ENCODE measurements at regions not wholly inside any gene's neighbourhood (a gene's known extent, or its start where the extent isn't known, plus 50 kb on each side); places are given as distances from the start of the nearest gene placed in this dataset.
"Not testable (repeated sequence)": the region's sequence is repeated elsewhere in the genome, so short reads cannot be mapped to it uniquely, and the experiment has no call there.

DNA sequence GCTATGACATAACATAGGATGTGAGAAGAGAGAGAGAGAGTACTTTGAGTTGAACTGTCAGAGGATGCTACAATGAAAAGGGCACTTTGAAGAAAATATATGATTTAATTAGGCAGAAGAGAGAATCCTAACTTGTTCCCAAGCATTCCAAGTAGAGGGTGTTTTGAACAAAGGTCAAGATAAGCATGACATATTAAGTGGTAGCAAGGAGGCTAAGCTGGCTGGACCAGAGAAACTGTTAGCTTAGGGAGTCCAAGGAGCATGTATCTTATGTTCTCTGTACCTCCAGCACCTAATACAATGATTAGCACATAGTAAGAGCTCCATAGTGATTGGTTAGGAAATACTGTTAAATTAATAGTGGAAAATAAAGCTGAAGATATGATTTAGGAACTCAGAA is 479.6 kb downstream of the TMEM135 start:
- Mint-ChIP-seq H3K9me3 (peaks cover 0 to 2% (median 0%) of the 10 kb centered on the region in 5 donors), H3K4me3 (no peak overlapping the region), H3K27me3 (no peaks in the 10 kb centered on the region), H3K4me1 (no peaks in the 10 kb centered on the region), H3K36me3 (no peaks in the 10 kb centered on the region), H3K27ac (no peak overlapping the region)
- Histone ChIP-seq H3K4me3 (ENCODE audit: low read length) (no peak overlapping the region), H3K27me3 (ENCODE audit: insufficient read depth, low read length, poor library complexity, severe bottlenecking) (no peaks in the 10 kb centered on the region), H3K36me3 (ENCODE audit: insufficient read depth, low read length) (no peaks in the 10 kb centered on the region), H3K27ac (ENCODE audit: low read depth, low read length) (no peak overlapping the region), H3K4me1 (ENCODE audit: insufficient read depth, low read length) (no peaks in the 10 kb centered on the region), H3K9me3 (ENCODE audit: low read length) (no peaks in the 10 kb centered on the region)
- no peak for DNase-seq
- POLR2A ChIA-PET, result no interaction called here
- CTCF ChIA-PET, result no interaction called here

DNA sequence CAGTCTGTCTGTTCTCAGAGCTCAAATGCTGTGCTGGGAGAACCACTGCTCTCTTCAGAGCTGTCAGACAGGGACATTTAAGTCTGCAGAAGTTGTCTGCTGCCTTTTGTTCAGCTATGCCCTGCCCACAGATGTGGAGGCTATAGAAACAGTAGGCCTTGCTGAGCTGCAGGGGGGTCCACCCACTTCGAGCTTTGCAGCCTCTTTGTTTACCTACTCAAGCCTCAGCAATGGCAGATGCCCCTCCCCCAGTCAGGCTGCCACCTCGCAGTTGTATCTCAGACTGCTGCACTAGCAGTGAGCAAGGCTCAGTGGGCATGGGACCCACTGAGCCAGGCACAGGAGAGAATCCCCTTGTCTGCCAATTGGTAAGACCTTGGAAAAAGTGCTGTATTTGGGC is 470.0 kb downstream of the TMEM135 start:
- POLR2A ChIA-PET; H3K27me3 ChIP-seq (ENCODE audit: insufficient read depth, low read length, poor library complexity, severe bottlenecking); H3K9me3 ChIP-seq (ENCODE audit: low read length); H3K4me1 ChIP-seq (ENCODE audit: insufficient read depth, low read length); H3K27me3 Mint-ChIP-seq; H3K4me1 Mint-ChIP-seq; H3K27ac Mint-ChIP-seq; H3K36me3 Mint-ChIP-seq; H3K4me3 Mint-ChIP-seq; H3K36me3 ChIP-seq (ENCODE audit: insufficient read depth, low read length); H3K4me3 ChIP-seq (ENCODE audit: low read length); H3K27ac ChIP-seq (ENCODE audit: low read depth, low read length); CTCF ChIA-PET; DNase-seq: not testable (repeated sequence)
- peaks cover 4 to 13% (median 4%) of the 10 kb centered on the region in 5 donors for H3K9me3 Mint-ChIP-seq

DNA sequence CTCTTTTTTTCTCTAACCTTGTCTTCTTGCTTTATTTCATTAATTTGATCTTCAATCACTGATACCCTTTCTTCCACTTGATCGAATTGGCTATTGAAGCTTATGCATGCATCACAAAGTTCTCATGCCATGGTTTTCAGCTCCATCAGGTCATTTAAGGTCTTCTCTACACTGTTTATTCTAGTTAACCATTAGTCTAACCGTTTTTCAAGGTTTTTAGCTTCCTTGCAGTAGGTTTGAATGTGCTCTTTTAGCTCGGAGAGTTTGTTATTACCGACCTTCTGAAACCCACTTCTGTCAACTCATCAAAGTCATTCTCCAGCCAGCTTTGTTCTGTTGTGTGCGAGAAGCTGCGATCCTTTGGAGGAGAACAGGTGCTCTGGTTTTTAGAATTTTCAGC is 469.2 kb downstream of the TMEM135 start:
- H3K36me3 Mint-ChIP-seq; H3K27ac ChIP-seq (ENCODE audit: low read depth, low read length); DNase-seq; CTCF ChIA-PET; H3K27me3 Mint-ChIP-seq; POLR2A ChIA-PET; H3K27ac Mint-ChIP-seq; H3K4me1 ChIP-seq (ENCODE audit: insufficient read depth, low read length); H3K4me3 ChIP-seq (ENCODE audit: low read length); H3K36me3 ChIP-seq (ENCODE audit: insufficient read depth, low read length); H3K9me3 ChIP-seq (ENCODE audit: low read length); H3K4me3 Mint-ChIP-seq; H3K4me1 Mint-ChIP-seq; H3K27me3 ChIP-seq (ENCODE audit: insufficient read depth, low read length, poor library complexity, severe bottlenecking): not testable (repeated sequence)
- H3K9me3 Mint-ChIP-seq, result peaks cover 4 to 13% (median 4%) of the 10 kb centered on the region in 5 donors

DNA sequence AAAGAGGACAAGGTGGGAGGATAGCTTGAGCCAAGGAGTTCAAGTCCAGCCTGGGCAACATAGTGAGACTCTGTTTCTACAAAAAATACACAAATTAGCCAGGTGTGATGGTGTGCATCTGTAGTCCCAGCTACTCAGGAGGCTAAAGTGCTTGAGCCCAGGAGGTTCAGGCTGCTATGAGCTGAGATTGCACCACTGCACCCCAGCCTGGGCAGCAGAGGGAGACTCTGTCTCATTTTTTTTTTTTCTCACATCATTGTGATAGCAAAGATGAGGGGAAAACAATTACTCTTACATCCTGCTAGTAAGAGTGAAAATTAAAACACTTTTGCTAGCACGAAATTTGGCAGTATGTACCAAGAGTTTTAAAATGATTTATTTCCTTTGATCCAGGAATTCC is 463.7 kb downstream of the TMEM135 start:
- Mint-ChIP-seq H3K4me3 (no peak overlapping the region), H3K4me1 (no peaks in the 10 kb centered on the region), H3K27ac (no peak overlapping the region), H3K9me3 (peaks cover 4 to 10% (median 8%) of the 10 kb centered on the region in 5 donors), H3K36me3 (no peaks in the 10 kb centered on the region), H3K27me3 (no peaks in the 10 kb centered on the region)
- no peaks in the 10 kb centered on the region for H3K9me3 ChIP-seq (ENCODE audit: low read length)
- H3K36me3 ChIP-seq (ENCODE audit: insufficient read depth, low read length), result no peaks in the 10 kb centered on the region
- H3K4me3 ChIP-seq (ENCODE audit: low read length), result no peak overlapping the region
- H3K27me3 ChIP-seq (ENCODE audit: insufficient read depth, low read length, poor library complexity, severe bottlenecking), result no peaks in the 10 kb centered on the region
- H3K4me1 ChIP-seq (ENCODE audit: insufficient read depth, low read length), result no peaks in the 10 kb centered on the region
- DNase-seq, result no peak
- POLR2A ChIA-PET, result no interaction called here
- H3K27ac ChIP-seq (ENCODE audit: low read depth, low read length), result no peak overlapping the region
- CTCF ChIA-PET, result no interaction called here

DNA sequence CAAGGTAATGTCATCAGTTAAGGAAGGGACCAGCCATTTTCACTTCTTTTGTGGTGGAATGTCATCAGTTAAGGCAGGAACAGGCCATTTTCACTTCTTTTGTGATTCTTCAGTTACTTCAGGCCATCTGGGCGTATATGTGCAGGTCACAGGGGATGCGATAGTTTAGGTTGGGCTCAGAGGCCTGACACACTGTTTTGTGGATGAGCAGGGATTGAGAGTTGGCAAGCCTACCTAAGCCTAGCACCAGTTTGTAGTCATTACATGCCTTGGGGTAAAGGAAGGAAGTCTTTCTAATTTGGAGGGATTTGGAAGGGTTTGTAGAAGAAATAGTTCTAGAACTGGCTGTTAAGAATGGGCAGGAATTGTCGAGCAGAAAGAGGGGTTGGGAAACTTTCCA is 457.2 kb downstream of the TMEM135 start:
- H3K27me3 ChIP-seq (ENCODE audit: insufficient read depth, low read length, poor library complexity, severe bottlenecking); CTCF ChIA-PET; H3K4me3 ChIP-seq (ENCODE audit: low read length); H3K9me3 Mint-ChIP-seq; H3K4me3 Mint-ChIP-seq; H3K27ac Mint-ChIP-seq; H3K27me3 Mint-ChIP-seq; DNase-seq; H3K27ac ChIP-seq (ENCODE audit: low read depth, low read length); H3K4me1 Mint-ChIP-seq; H3K36me3 Mint-ChIP-seq; H3K36me3 ChIP-seq (ENCODE audit: insufficient read depth, low read length); POLR2A ChIA-PET; H3K4me1 ChIP-seq (ENCODE audit: insufficient read depth, low read length); H3K9me3 ChIP-seq (ENCODE audit: low read length): not testable (repeated sequence)

DNA sequence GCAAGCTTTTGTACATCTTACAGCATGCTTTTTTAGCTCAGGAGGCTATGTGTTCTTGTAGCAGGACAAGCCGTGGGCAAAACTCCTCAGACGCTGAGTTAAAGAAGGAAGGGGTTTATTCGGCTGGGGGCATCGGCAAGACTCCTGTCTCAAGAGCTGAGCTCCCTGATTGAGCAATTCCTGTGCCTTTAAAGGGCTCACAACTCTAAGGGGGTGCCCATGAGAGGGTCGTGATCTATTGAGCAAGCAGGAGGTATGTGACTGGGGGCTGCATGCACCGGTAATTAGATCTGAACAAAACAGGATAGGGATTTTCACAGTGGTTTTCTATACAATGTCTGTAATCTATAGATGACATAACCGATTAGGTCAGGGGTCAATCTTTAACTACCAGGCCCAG is 456.3 kb downstream of the TMEM135 start:
- POLR2A ChIA-PET; CTCF ChIA-PET; H3K27me3 Mint-ChIP-seq; H3K9me3 Mint-ChIP-seq; H3K27me3 ChIP-seq (ENCODE audit: insufficient read depth, low read length, poor library complexity, severe bottlenecking); H3K4me1 Mint-ChIP-seq; H3K4me1 ChIP-seq (ENCODE audit: insufficient read depth, low read length); H3K36me3 ChIP-seq (ENCODE audit: insufficient read depth, low read length); H3K27ac ChIP-seq (ENCODE audit: low read depth, low read length); H3K4me3 Mint-ChIP-seq; H3K9me3 ChIP-seq (ENCODE audit: low read length); H3K36me3 Mint-ChIP-seq; H3K4me3 ChIP-seq (ENCODE audit: low read length); DNase-seq; H3K27ac Mint-ChIP-seq: not testable (repeated sequence)

DNA sequence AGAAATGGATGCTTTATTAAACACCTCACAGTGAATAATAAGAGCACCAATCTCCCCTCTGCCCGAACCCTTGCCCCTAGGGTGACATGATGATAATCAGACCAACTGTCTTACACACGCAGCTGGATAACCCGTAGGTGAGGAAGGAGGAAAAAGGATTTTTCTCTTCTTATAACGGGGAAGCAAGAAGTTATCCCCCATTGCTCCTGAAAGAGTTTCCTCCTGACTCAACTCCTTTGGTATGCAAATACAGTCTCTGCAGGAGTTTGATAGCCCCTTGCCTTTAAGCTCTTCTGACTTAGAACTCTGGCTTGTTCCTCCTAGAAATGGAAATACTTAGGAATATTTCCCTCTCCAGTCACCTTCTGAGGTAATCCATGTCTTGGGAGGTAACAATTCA is 455.8 kb downstream of the TMEM135 start:
- ChIA-PET POLR2A (no interaction called here), CTCF (no interaction called here)
- H3K9me3 Mint-ChIP-seq, result peaks cover 0 to 7% (median 2%) of the 10 kb centered on the region in 5 donors
- DNase-seq, result no peak
- H3K36me3 Mint-ChIP-seq, result no peaks in the 10 kb centered on the region
- no peaks in the 10 kb centered on the region for H3K27me3 ChIP-seq (ENCODE audit: insufficient read depth, low read length, poor library complexity, severe bottlenecking)
- H3K36me3 ChIP-seq (ENCODE audit: insufficient read depth, low read length), result no peaks in the 10 kb centered on the region
- H3K27ac Mint-ChIP-seq, result no peak overlapping the region
- no peaks in the 10 kb centered on the region for H3K4me1 ChIP-seq (ENCODE audit: insufficient read depth, low read length)
- H3K4me3 Mint-ChIP-seq, result no peak overlapping the region
- no peaks in the 10 kb centered on the region for H3K9me3 ChIP-seq (ENCODE audit: low read length)
- no peaks in the 10 kb centered on the region for H3K4me1 Mint-ChIP-seq
- no peak overlapping the region for H3K4me3 ChIP-seq (ENCODE audit: low read length)
- no peaks in the 10 kb centered on the region for H3K27me3 Mint-ChIP-seq
- H3K27ac ChIP-seq (ENCODE audit: low read depth, low read length), result no peak overlapping the region

DNA sequence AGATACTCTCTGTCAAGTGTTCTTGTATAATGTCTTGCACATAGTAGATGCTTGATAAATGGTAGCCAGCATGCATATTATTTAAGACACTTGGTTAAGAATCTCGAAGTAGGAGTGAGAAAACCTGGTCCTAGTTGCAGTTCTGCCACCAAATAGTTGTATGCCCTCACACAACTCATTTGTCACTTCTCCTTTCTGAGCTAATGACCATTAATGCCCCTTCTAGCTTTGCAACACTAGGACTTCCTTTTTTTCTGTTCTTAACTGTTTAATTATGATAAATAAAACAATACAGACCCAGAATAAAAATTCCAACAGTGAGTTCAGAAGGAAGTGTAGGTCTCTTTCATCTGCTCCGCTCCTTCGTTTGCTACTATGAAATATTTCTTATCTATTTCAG is 453.6 kb downstream of the TMEM135 start:
- Histone ChIP-seq H3K4me3 (ENCODE audit: low read length) (no peak overlapping the region), H3K4me1 (ENCODE audit: insufficient read depth, low read length) (no peaks in the 10 kb centered on the region), H3K36me3 (ENCODE audit: insufficient read depth, low read length) (no peaks in the 10 kb centered on the region), H3K9me3 (ENCODE audit: low read length) (no peaks in the 10 kb centered on the region), H3K27me3 (ENCODE audit: insufficient read depth, low read length, poor library complexity, severe bottlenecking) (no peaks in the 10 kb centered on the region), H3K27ac (ENCODE audit: low read depth, low read length) (no peak overlapping the region)
- peaks cover under 1 to 1% of the 10 kb centered on the region in 2 donors for H3K27me3 Mint-ChIP-seq
- ChIA-PET CTCF (no interaction called here), POLR2A (no interaction called here)
- no peaks in the 10 kb centered on the region for H3K36me3 Mint-ChIP-seq
- H3K9me3 Mint-ChIP-seq, result peaks cover 0 to 12% (median 2%) of the 10 kb centered on the region in 5 donors
- DNase-seq, result no peak
- H3K4me3 Mint-ChIP-seq, result no peak overlapping the region
- H3K4me1 Mint-ChIP-seq, result no peaks in the 10 kb centered on the region
- no peak overlapping the region for H3K27ac Mint-ChIP-seq

DNA sequence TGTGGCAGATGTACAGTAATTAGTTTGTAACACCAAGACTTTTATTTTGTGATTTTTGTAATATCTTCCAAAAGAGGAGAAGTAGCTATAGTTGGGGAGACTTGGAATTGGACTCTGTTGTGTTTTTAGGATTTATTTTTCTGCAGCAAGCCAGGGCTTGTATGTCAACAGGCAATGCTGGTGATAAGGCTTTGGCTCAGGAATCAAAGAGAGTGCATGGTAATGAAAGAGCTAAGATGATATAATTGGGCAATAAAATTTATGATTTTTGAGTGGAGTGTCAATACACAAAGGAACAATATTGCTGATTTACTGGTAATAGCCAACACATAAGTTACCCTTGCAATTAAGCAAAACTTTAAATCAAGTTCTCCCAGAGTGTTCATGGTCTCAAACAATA is 452.9 kb downstream of the TMEM135 start:
- H3K36me3 Mint-ChIP-seq, result no peaks in the 10 kb centered on the region
- ChIA-PET POLR2A (no interaction called here), CTCF (no interaction called here)
- Histone ChIP-seq H3K4me3 (ENCODE audit: low read length) (no peak overlapping the region), H3K27ac (ENCODE audit: low read depth, low read length) (no peak overlapping the region), H3K36me3 (ENCODE audit: insufficient read depth, low read length) (no peaks in the 10 kb centered on the region), H3K4me1 (ENCODE audit: insufficient read depth, low read length) (no peaks in the 10 kb centered on the region), H3K9me3 (ENCODE audit: low read length) (no peaks in the 10 kb centered on the region), H3K27me3 (ENCODE audit: insufficient read depth, low read length, poor library complexity, severe bottlenecking) (no peaks in the 10 kb centered on the region)
- DNase-seq, result no peak
- H3K27ac Mint-ChIP-seq, result no peak overlapping the region
- no peak overlapping the region for H3K4me3 Mint-ChIP-seq
- H3K27me3 Mint-ChIP-seq, result peaks cover 1 to 4% of the 10 kb centered on the region in 2 donors
- H3K4me1 Mint-ChIP-seq, result no peaks in the 10 kb centered on the region
- H3K9me3 Mint-ChIP-seq, result peaks cover 0 to 12% (median 2%) of the 10 kb centered on the region in 5 donors

Measured in CD8-positive, alpha-beta memory T cell (primary cell).